ENCODE measurements at regions not wholly inside any gene's neighbourhood (a gene's known extent, or its start where the extent isn't known, plus 50 kb on each side); places are given as distances from the start of the nearest gene placed in this dataset.

DNA sequence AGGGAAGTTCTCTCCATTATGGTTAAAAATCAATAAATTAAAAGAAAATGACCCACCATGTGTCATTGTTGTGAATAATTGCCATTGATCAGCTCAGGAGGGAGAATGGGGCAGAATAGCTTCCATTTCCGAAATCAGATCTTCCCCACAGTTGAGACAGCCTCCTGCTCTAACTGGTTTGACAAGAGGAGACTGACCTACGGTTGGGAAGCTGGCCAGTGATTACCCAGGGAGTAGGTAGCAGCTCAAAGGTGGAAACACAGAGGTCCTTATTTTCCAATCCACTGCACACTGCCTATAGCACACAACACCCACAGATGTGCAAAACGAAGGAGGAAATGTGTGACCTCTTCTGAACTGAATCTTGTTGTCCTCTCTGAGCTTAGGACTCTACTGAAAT, 69.0 kb upstream of the DAPK1 start:
- Histone ChIP-seq H2BK5ac (ENCODE audit: insufficient read length, low read length) (no peak overlapping the region), H2BK15ac (ENCODE audit: low read depth, low read length) (no peak overlapping the region), H3K14ac (ENCODE audit: insufficient read depth, low read length) (no peak overlapping the region), H2BK120ac (ENCODE audit: low read depth, low read length, poor library complexity, severe bottlenecking) (no peak overlapping the region), H3K4me2 (ENCODE audit: insufficient read depth, insufficient read length, low read length) (no peak overlapping the region), H2AK5ac (ENCODE audit: insufficient read length, low read length) (no peak overlapping the region), H3K18ac (ENCODE audit: insufficient read length, low read depth, low read length) (no peak overlapping the region), H3K4me1 (ENCODE audit: insufficient read depth, low read length) (0 out of 2 replicates have a peak, but pooled peaks cover 2% of the 10 kb centered on the region), H4K20me1 (ENCODE audit: control insufficient read depth, insufficient read depth, insufficient read length) (no peaks in the 10 kb centered on the region), H3T11ph (ENCODE audit: low read length) (no peak overlapping the region), H3K23me2 (ENCODE audit: insufficient read length, low read depth, low read length, poor library complexity, severe bottlenecking) (no peaks in the 10 kb centered on the region), H4K91ac (ENCODE audit: insufficient read length, low read depth, low read length) (no peak overlapping the region), H4K8ac (replicated peaks; ENCODE audit: insufficient read length, low read depth, low read length) (no peak overlapping the region), H3K27ac (ENCODE audit: insufficient read length, low read depth, low read length) (no peak overlapping the region), H4K5ac (ENCODE audit: insufficient read length, low read depth, low read length) (no peak overlapping the region), H2AFZ (ENCODE audit: low read length) (no peak overlapping the region), H3K9ac (ENCODE audit: extremely low read depth, insufficient read length, low read length) (no peak overlapping the region), H2BK20ac (ENCODE audit: low read depth, low read length, poor library complexity, severe bottlenecking) (no peak overlapping the region), H3K79me1 (ENCODE audit: insufficient read depth, low read depth, low read length, poor library complexity, severe bottlenecking) (no peaks in the 10 kb centered on the region), H2BK12ac (ENCODE audit: insufficient read length, low read depth, low read length) (no peak overlapping the region), H3K9me3 (ENCODE audit: control insufficient read depth, low read depth, low read length) (peaks cover 5% of the 10 kb centered on the region), H3K56ac (ENCODE audit: insufficient read length, low read depth, low read length) (no peak overlapping the region), H3K27me3 (ENCODE audit: insufficient read depth, low read length) (no peaks in the 10 kb centered on the region; the same call in 1 of the 2 replicates), H3K4ac (ENCODE audit: low read depth, low read length) (no peak overlapping the region), H3K23ac (ENCODE audit: insufficient read length, low read depth, low read length) (no peak overlapping the region), H3K79me2 (ENCODE audit: insufficient read depth, low read length) (no peaks in the 10 kb centered on the region)
- no CpG with 5 or more reads among the region's 3 CpGs for WGBS (ENCODE audit: extremely low coverage, insufficient read length, low lambda C conversion rate)
- H3K9me3 Mint-ChIP-seq, result peaks cover 5 to 16% of the 10 kb centered on the region in 2 experiments
- peaks cover 6% of the 10 kb centered on the region for H3K27me3 Mint-ChIP-seq (ENCODE audit: low read depth)
- peaks cover 10 to 26% of the 10 kb centered on the region in 2 experiments for H3K4me1 Mint-ChIP-seq
- peaks cover 7 to 13% (median 9%) of the 10 kb centered on the region in 3 experiments; a peak in 6 of 7 replicates for H3K36me3 Mint-ChIP-seq (ENCODE audit: insufficient read depth in 1 of 3, low read depth in 3 of 3)
- TF ChIP-seq, protein P1, sequence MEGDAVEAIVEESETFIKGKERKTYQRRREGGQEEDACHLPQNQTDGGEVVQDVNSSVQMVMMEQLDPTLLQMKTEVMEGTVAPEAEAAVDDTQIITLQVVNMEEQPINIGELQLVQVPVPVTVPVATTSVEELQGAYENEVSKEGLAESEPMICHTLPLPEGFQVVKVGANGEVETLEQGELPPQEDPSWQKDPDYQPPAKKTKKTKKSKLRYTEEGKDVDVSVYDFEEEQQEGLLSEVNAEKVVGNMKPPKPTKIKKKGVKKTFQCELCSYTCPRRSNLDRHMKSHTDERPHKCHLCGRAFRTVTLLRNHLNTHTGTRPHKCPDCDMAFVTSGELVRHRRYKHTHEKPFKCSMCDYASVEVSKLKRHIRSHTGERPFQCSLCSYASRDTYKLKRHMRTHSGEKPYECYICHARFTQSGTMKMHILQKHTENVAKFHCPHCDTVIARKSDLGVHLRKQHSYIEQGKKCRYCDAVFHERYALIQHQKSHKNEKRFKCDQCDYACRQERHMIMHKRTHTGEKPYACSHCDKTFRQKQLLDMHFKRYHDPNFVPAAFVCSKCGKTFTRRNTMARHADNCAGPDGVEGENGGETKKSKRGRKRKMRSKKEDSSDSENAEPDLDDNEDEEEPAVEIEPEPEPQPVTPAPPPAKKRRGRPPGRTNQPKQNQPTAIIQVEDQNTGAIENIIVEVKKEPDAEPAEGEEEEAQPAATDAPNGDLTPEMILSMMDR (conservative IDR thresholded peaks at IDR 0.05), result no peak
- no peak overlapping the region; a peak in 2 of 7 replicates for H3K27ac Mint-ChIP-seq
- H3K4me3 Mint-ChIP-seq, result no peak overlapping the region; a peak in 1 of 5 replicates
- no peak for DNase-seq
